Stomach (tissue), 4 donors: ENCODE measurements at regions not wholly inside any gene's neighbourhood (a gene's known extent, or its start where the extent isn't known, plus 50 kb on each side); places are given as distances from the start of the nearest gene placed in this dataset.

Source experiments
- EP300 ChIP-seq: sonication (generic); formaldehyde crosslinking; IDR thresholded peaks from one replicate; pipeline ENCODE4 v1.6.1; 2017; ENCODE audit warnings: antibody characterized with exemption
- POLR2A ChIP-seq, 4 donors: fragments of 450-650 bp; IDR thresholded peaks; one replicate each; pipeline ENCODE4 v1.6.1; 2016; ENCODE audit warnings: antibody characterized with exemption in 4 of 4, control low read depth in 2 of 4, mild to moderate bottlenecking in 1 of 4, moderate library complexity in 1 of 4
- TF ChIP-seq, protein P1 (sequence below), 7 experiments: fragments of 450-650 bp in 4 of 7; fragments of 200-600 bp in 3 of 7; sonication (generic) in 3 of 7; IDR thresholded peaks; one replicate each; pipeline ENCODE4 v1.5.1; 2016 to 2019; ENCODE audit warnings: antibody characterized with exemption in 7 of 7, control low read depth in 2 of 7, mild to moderate bottlenecking in 1 of 7

DNA sequence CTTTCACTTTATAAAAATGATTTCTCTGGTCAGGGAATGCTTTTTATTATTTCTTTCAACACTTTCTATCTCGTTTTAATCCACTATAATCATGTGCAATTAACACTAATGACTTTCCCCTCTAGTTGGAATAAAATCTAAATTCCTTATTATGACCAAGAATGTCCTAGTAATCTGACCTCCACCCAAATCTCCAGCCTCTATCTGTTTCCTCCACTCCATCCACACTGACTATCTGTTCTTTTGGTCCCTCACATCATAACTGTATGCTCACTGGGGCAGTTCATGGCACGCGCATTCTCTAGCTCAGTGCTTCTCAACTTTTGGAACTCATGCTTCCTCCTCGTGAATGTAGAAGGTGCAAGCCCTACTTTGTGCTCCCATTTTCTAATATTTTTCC lies 244.7 kb downstream of the POSTN start:
- TF ChIP-seq, protein P1, sequence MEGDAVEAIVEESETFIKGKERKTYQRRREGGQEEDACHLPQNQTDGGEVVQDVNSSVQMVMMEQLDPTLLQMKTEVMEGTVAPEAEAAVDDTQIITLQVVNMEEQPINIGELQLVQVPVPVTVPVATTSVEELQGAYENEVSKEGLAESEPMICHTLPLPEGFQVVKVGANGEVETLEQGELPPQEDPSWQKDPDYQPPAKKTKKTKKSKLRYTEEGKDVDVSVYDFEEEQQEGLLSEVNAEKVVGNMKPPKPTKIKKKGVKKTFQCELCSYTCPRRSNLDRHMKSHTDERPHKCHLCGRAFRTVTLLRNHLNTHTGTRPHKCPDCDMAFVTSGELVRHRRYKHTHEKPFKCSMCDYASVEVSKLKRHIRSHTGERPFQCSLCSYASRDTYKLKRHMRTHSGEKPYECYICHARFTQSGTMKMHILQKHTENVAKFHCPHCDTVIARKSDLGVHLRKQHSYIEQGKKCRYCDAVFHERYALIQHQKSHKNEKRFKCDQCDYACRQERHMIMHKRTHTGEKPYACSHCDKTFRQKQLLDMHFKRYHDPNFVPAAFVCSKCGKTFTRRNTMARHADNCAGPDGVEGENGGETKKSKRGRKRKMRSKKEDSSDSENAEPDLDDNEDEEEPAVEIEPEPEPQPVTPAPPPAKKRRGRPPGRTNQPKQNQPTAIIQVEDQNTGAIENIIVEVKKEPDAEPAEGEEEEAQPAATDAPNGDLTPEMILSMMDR (IDR thresholded peaks at IDR 0.05): no peak
- TF ChIP-seq EP300 (no peak), POLR2A (IDR thresholded peaks at IDR 0.05) (no peak)
